Central memory CD4-positive, alpha-beta T cell (primary cell): ENCODE measurements at regions not wholly inside any gene's neighbourhood (a gene's known extent, or its start where the extent isn't known, plus 50 kb on each side); places are given as distances from the start of the nearest gene placed in this dataset.

ENCODE experiments used
- DNase-seq: peaks from one replicate; pipeline ENCODE4 v3.0.0; 2022

DNA sequence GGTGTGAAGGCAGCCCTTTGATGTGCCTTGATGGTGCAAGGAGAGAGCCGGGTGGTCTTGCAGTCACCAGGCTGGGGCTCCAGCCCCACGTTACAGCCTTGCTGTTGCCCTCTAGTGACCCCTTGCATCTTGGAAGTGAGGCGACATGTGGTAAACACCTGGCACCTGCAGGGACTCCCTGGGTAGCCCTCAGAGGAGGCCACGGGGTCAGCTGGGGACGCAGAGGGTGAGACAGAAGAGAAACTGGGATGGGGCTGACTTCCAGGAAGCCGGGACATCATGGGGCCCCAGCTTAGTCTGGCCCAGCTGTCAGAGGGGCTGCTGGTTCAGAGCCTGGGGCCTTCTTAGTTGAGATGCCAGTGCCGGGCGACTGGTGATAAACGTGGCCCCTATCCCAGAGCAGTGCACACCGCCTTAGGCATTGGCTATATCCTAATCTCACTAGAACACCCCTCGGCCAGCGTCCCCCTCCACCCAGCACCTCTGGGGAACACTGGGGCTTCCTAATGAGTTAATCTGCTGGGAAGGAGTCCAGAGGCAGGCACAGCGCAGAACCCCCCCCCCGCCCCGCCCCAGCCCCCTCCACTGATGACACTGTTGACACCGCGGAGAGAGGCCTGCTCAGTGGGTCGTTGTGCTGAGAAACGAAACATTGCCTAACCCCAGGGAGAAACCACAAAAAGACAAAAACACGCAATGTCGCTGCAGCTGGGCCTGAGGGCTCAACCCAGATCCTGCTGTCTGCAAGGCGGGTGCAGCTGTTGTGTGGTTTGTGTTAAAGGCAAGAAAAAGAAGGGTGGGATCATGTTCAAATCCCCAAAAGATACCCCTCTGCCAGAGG is 60.5 kb upstream of the KLF13 start:
- DNase-seq: peak; percentile 81

GRCh38 chr15:31266712-31267111 is 59.9 kb upstream of the KLF13 start:
- DNase-seq: no peak

DNA sequence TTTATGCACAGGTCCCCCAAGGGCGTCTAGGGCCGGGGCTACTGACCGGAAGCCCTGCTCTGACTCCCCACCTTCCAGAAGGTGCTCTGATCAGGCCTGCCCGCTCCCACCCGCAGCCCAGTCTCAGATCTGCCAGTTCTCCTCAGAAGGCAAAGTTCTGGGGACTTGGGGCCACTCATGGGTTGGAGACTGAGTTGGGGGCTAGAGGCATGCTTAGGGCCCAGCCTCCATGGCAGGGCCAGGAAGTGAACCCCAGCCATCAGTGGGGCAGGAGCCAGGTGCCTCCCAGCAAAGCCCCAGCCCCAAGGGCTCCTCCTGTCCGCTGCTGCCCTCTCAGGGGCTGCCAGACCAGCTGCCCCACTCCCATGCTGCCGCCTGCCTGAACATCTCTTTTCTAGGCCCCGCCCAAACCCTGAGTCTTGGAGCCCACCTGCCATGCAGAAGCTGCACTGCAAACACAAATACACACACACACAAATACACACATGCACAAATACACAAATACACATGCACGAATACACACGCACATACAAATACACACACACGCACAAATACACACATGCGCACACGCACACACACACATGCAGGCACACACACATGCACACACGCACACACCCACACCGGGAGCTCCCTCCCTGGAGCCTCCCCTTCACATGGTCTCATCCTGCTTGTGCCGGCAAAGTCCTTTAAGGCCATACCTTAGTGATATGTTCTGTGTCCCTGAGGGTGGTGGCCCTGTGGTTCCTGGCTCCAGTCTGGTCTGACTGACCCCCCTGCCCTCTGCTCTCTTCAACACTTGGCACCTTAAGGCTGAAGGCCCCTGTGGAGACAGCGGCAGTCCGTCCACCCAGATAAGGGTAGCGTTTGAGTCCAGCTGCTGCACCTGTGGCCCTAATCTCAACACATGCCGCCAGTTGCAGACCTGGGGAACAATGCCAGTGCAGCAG is 59.2 kb upstream of the KLF13 start:
- DNase-seq: no peak

DNA sequence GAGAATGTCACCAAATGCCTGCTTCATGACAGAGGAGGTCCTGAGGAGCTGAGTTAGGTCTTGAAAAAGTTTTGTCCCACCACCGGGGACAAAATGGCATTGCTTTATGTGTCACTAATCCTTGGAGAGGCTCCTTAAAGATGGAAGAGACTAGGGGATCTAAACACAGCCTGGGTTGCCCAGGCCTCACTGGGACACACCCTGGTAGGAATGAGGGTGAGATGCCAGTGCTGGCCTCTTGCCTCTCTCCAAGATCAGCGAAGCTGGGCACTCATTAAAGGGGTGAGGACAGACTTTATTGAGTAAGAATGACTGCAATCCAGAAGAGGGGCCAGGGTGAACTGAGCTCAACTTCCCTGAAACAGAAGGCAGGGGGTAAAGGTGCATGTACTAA is 58.5 kb upstream of the KLF13 start:
- no peak for DNase-seq

DNA sequence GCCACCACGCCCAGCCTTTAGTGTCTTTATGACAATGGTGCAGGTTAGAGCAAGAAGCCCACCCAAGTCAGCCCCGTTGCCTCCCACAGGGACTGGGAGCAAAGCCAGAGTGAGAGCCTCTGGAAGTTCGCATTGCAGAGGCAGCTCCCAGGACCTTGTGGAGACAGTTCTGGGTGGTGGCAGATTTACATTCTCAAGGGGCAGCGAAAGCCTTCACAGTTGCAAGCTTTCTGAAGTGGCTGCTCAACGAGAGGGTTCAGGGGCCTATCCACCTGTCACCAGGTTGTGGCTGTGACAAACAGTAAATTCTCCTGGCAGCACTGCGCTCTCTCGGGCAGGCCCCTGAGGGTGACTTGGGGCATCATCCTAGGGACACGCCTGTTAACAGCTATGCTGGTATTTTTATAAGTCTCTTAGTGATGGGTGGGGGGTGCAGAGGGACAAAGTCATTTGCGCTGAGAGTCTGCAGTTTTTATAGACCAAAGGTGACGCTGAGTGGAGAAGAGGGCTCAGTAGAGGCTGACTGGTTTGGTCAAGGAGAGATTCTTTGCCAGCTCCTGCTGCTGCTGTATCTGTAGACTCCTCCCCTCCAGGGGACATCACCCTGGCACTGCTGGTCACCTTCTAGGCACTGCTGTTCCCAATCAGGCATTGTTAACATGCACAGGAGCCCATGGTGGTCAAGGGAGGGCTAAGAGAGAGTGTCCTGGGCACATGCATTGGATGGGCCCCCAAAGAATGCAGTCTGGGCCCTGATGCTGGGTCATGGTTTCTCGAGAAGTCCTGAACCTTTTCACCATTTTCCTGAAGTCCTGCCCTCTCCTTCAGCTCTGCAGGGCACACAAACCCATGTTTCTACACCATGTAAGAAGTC is 57.5 kb upstream of the KLF13 start:
- DNase-seq: no peak

- DNase-seq: no peak
Observed at GRCh38 chr15:31269816-31270575, 56.6 kb upstream of the KLF13 start.

DNA sequence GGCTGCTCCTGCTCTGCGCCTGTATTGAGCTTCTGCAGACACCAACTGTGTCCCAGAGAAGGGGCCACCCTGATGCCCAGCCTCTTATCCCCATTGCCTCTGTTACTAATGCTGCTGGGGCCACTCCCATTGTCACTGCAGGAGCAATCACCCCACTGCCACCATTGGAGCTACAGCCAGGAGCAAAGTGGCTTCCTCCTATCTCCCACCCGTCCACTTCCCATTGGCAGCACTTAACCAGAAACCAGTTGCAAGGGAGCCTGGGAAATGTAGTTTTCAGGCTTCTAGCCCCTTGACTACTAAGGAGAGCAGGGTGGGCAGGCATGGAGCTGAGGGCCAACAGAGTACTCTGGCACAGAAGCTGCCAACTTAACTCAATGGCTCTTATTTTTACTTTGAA is 55.9 kb upstream of the KLF13 start:
- DNase-seq: no peak

- DNase-seq: no peak
Observed at GRCh38 chr15:31271224-31271635, 55.4 kb upstream of the KLF13 start.

DNA sequence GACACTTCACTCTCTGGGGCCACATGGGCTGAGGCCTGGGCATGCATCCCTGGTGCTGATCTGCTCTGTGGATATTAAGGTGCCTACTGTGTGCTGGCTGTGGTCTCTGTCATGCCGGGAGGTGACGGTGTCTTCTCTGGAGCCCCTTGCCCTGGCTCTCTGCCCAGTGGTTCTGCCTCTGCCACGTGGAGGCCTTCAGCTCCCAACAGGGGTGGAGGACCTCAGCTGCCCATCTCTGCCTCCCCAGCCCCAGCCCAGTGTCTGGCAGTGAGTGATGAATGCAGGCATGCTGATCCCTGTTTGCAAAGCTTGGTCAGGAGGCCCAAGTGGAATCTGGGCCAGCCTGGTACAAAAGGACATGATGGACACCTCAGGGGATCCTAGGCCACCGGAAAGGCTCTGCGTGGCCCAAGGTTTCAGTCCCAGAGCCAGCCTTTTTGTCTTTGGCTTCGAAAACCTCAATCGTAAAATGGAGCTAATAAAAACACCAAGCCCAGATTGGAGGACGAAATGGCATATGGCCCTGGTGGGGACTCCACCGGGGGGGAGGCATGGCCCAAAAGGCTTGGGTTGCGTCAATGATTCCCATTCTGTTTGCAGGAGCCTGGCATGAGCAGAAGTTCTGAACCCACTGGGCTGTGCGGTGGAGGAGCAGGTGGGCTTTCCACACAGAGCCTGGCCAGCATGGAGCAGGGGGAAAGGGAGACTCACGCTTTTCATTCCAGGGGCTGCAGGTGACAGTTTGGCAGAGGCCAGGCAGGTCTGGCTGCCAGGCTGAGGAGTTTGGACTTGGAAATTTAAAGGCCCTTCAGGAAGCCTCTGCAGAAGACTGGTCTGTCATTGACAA is 54.7 kb upstream of the KLF13 start:
- DNase-seq: no peak

GRCh38 chr15:31272558-31273257 is 53.9 kb upstream of the KLF13 start:
- no peak for DNase-seq

DNA sequence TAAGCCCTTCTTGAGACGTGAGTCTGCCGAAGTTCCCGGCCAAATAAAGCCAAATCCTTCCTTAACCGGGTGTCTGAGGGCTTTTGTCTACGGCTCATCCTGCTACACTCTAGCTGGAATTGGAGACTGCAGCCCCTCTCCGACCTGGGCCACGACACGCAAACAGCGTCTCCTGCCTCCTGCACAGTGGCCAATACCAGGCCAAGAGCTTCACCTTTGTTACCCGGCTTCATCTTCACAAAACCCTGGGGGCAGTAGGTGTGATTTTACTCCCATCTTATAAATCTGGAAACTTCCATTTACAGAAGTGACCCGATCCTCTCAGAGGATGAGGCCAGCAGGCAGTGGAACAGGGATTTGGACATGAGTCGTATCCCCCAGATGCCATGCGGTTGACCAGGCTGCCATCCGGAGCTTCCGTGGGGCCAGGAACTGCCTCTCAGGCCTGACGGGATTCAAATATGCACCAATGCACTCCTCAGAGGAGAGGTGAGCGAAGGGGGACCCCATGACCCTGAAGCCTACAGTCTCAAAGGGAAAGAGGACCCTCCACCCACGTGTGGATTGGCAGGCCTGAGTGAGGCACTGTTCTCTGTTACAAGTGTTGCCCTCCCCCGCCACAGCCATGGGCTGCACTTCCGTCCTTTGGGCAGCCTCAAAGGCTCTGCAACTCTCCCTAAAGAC is 53.2 kb upstream of the KLF13 start:
- DNase-seq: no peak

GRCh38 chr15:31274496-31275330 is 51.9 kb upstream of the KLF13 start:
- no peak for DNase-seq

- no peak for DNase-seq
Observed at GRCh38 chr15:31275331-31276262, 51.0 kb upstream of the KLF13 start.

DNA sequence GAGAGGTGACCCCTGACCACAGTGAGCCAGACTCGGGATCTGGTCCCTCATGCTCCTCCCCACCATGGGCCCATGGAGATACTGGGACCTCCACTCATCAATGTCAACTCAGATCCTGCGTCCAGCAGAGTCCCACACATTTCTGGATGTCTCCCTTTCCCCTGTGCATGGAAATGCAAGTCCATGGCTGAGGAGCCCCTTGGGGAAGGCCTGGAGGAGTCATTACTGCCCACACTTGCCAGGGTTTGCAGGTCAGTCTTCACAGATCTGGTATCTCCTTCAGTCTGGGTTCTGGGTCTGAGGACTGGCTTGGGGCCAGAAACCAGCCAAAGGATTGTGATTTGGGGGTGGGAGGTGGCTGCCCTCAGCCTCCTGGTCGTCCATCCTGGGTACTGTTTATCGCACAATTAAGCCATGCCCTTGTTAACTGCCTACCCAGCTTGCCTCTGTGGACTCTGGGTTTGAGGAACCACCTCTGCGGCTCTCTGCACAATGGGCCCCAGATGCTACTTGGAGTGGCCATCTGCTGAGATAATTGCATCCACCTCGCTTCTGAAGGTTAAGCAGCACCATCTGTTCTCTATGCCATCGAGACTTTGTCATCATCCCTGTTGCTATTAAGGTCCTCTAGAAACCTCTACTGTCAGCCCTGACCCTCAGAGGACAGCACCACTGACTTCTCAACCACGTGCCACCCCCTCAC is 49.9 kb upstream of the KLF13 start:
- no peak for DNase-seq
